Hematopoietic multipotent progenitor cell treated with erythropoietin and hydrocortisone succinate and interleukin-3 and kit ligand, for 4 days (in vitro differentiated cells): ENCODE measurements at regions not wholly inside any gene's neighbourhood (a gene's known extent, or its start where the extent isn't known, plus 50 kb on each side); places are given as distances from the start of the nearest gene placed in this dataset.

Experiments used
- DNase-seq: peaks from one replicate; pipeline ENCODE4 v3.0.0-alpha.2; 2015

GRCh38 chr4:45985038-45985437 is 138.8 kb downstream of the GABRG1 start:
- DNase-seq, result no peak

- DNase-seq, result no peak
Measured at GRCh38 chr4:45971108-45971507, 152.7 kb downstream of the GABRG1 start.

GRCh38 chr4:45957353-45957752 is 166.5 kb downstream of the GABRG1 start:
- no peak for DNase-seq

GRCh38 chr4:45954276-45954675 is 169.6 kb downstream of the GABRG1 start:
- no peak for DNase-seq

GRCh38 chr4:45951153-45951552 is 172.7 kb downstream of the GABRG1 start:
- no peak for DNase-seq

GRCh38 chr4:45946699-45947098 is 177.2 kb downstream of the GABRG1 start:
- no peak for DNase-seq

GRCh38 chr4:45944000-45944399 is 179.9 kb downstream of the GABRG1 start:
- peak; percentile 47 for DNase-seq

- DNase-seq, result no peak
Measured at GRCh38 chr4:45939056-45939455, 184.8 kb downstream of the GABRG1 start.

GRCh38 chr4:45931154-45931553 is 192.7 kb downstream of the GABRG1 start:
- no peak for DNase-seq

GRCh38 chr4:45927641-45928040 is 196.2 kb downstream of the GABRG1 start:
- DNase-seq, result no peak

GRCh38 chr4:45925809-45926208 is 198.0 kb downstream of the GABRG1 start:
- no peak for DNase-seq

GRCh38 chr4:45920861-45921260 is 203.0 kb downstream of the GABRG1 start:
- no peak for DNase-seq

- DNase-seq, result peak; percentile 4
Measured at GRCh38 chr4:45910511-45910910, 213.3 kb downstream of the GABRG1 start.

GRCh38 chr4:45897946-45898585 is 225.8 kb downstream of the GABRG1 start:
- peak; percentile 37 for DNase-seq

GRCh38 chr4:45883421-45883820 is 240.4 kb downstream of the GABRG1 start:
- no peak for DNase-seq

GRCh38 chr4:45876235-45876890 is 247.5 kb downstream of the GABRG1 start:
- no peak for DNase-seq

GRCh38 chr4:45869184-45869583 is 254.7 kb downstream of the GABRG1 start:
- no peak for DNase-seq

GRCh38 chr4:45865781-45866180 is 258.1 kb downstream of the GABRG1 start:
- peak; percentile 40 for DNase-seq

GRCh38 chr4:45855857-45856256 is 268.0 kb downstream of the GABRG1 start:
- DNase-seq, result no peak

GRCh38 chr4:45846016-45846415 is 277.8 kb downstream of the GABRG1 start:
- DNase-seq, result peak; percentile 21

GRCh38 chr4:45841791-45842190 is 282.1 kb downstream of the GABRG1 start:
- no peak for DNase-seq

GRCh38 chr4:45831692-45832091 is 292.2 kb downstream of the GABRG1 start:
- no peak for DNase-seq

- DNase-seq, result no peak
Measured at GRCh38 chr4:45803994-45804393, 319.9 kb downstream of the GABRG1 start.

GRCh38 chr4:45795135-45795534 is 328.7 kb downstream of the GABRG1 start:
- DNase-seq, result no peak

GRCh38 chr4:45778514-45778913 is 345.3 kb downstream of the GABRG1 start:
- DNase-seq, result no peak
